ENCODE measurements at regions not wholly inside any gene's neighbourhood (a gene's known extent, or its start where the extent isn't known, plus 50 kb on each side); places are given as distances from the start of the nearest gene placed in this dataset.

DNA sequence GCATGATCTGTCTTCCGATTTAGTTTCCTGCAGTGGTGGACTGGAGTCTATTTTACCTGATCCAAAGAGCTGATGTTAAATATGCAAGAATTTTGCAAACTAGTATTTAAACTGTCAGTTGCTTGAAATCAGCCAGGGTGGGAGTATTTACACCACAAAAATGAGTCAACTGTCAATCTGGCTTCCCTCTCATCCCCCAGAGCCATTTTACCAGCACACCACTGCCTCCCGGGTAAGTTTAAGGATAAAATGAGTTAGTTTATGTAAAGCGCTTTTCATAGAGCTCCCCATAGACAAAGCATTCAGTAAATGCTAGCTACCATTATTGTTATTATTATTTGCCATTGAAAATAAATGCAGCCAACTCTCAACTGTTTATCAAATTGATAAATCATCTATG is 106.3 kb upstream of the FRMD6 start:
- ATAC-seq (no peak), DNase-seq (ENCODE audit: low spot score) (no peak), FAIRE-seq (no peak)
- no peaks in the 10 kb centered on the region for H3K36me3 ChIP-seq (replicated peaks in 1 of 2; ENCODE audit: control insufficient read depth in 1 of 2, insufficient read depth in 2 of 2, low read length in 2 of 2)
- whole genome bisulfite sequencing (ENCODE audit: low lambda C conversion rate), result 59% methylated on average over 3 of the region's 3 CpGs
- no TSS peak for BruUV-seq (replicated peaks)
- H3K4me3 ChIP-seq (replicated peaks in 1 of 3; ENCODE audit: insufficient read depth in 1 of 3, low read depth in 2 of 3, low read length in 3 of 3), result no peak overlapping the region
- no peaks in the 10 kb centered on the region for H3K4me1 ChIP-seq (ENCODE audit: insufficient read depth, low read length)
- H3K79me2 ChIP-seq (ENCODE audit: insufficient read depth, low read length), result no peaks in the 10 kb centered on the region
- no peak overlapping the region for H3K9ac ChIP-seq (ENCODE audit: insufficient read depth, low read depth, low read length)
- no peak overlapping the region for H3K4me2 ChIP-seq (ENCODE audit: low read depth, low read length)
- H4K20me1 ChIP-seq (ENCODE audit: insufficient read depth, low read length), result no peaks in the 10 kb centered on the region
- H3K9me3 ChIP-seq (ENCODE audit: low read length), result no peaks in the 10 kb centered on the region
- TF ChIP-seq ZNF83 (CRISPR knock-in tag; IDR thresholded peaks at IDR 0.05; ENCODE audit: borderline replicate concordance) (no peak), SP2 (CRISPR knock-in tag; IDR thresholded peaks at IDR 0.05) (no peak), ATM (IDR thresholded peaks at IDR 0.05; ENCODE audit: borderline replicate concordance) (no peak), RCOR2 (CRISPR knock-in tag; IDR thresholded peaks at IDR 0.05) (no peak), CHD4 (IDR thresholded peaks at IDR 0.05; ENCODE audit: borderline replicate concordance, low read length) (no peak)
- H3K27me3 ChIP-seq (ENCODE audit: control insufficient read depth in 1 of 2, insufficient read depth in 2 of 2, low read length in 2 of 2), result no peaks in the 10 kb centered on the region; a peak in 1 of 5 replicates
- no peak overlapping the region for H2AFZ ChIP-seq (ENCODE audit: low read length)
- in situ Hi-C loops (cut with HindIII; ENCODE audit: extremely low pct_ligation_motif_present, low pct_unique_long_range_greater_than_20kb), result no loop called here
- intact Hi-C loops (cut with micrococcal nuclease; ENCODE audit: unreplicated experiment), result no loop called here
- ChIA-PET CTCF (ENCODE audit: low intra/inter-chr PET ratio, low total read pairs) (no interaction called here), POLR2A (no interaction called here)
- H3K27ac ChIP-seq (ENCODE audit: extremely low read length, insufficient read depth, low read length), result no peak overlapping the region

DNA sequence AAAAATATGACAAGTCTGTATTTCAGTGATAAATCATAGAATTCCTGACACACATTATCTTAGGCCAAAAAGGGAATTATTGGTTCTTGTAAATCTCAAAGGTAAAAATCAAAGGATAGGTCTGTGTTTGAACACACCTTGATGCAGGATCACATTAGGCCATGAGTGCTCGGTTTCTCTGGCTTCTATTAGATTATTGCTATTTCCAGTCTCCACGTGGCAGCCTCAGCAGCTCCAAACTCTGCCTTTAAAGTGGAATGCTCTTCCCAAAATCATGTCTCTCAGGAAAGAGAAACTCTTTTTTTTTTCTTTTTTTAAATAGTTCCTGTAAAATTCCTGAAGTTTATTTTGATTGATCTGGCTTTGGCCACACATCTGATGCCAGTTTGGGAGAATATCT is 105.6 kb upstream of the FRMD6 start:
- Histone ChIP-seq H3K9me3 (ENCODE audit: low read length) (no peaks in the 10 kb centered on the region), H3K27ac (ENCODE audit: extremely low read length, insufficient read depth, low read length) (no peak overlapping the region), H3K9ac (ENCODE audit: insufficient read depth, low read depth, low read length) (no peak overlapping the region), H4K20me1 (ENCODE audit: insufficient read depth, low read length) (no peaks in the 10 kb centered on the region), H3K4me3 (replicated peaks in 1 of 3; ENCODE audit: insufficient read depth in 1 of 3, low read depth in 2 of 3, low read length in 3 of 3) (no peak overlapping the region), H2AFZ (ENCODE audit: low read length) (no peak overlapping the region), H3K4me2 (ENCODE audit: low read depth, low read length) (no peak overlapping the region), H3K4me1 (ENCODE audit: insufficient read depth, low read length) (no peaks in the 10 kb centered on the region), H3K79me2 (ENCODE audit: insufficient read depth, low read length) (no peaks in the 10 kb centered on the region), H3K36me3 (replicated peaks in 1 of 2; ENCODE audit: control insufficient read depth in 1 of 2, insufficient read depth in 2 of 2, low read length in 2 of 2) (no peaks in the 10 kb centered on the region), H3K27me3 (ENCODE audit: control insufficient read depth in 1 of 2, insufficient read depth in 2 of 2, low read length in 2 of 2) (no peaks in the 10 kb centered on the region; a peak in 1 of 5 replicates)
- POLR2A ChIA-PET, result no interaction called here
- FAIRE-seq (no peak), DNase-seq (ENCODE audit: low spot score) (no peak), ATAC-seq (no peak)
- intact Hi-C loops (cut with micrococcal nuclease; ENCODE audit: unreplicated experiment) (no loop called here), in situ Hi-C loops (cut with HindIII; ENCODE audit: extremely low pct_ligation_motif_present, low pct_unique_long_range_greater_than_20kb) (no loop called here)
- TF ChIP-seq SIX4 (CRISPR knock-in tag; IDR thresholded peaks at IDR 0.05) (no peak), SAP130 (CRISPR knock-in tag; IDR thresholded peaks at IDR 0.05; ENCODE audit: low read depth) (no peak)
- CTCF ChIA-PET (ENCODE audit: low intra/inter-chr PET ratio, low total read pairs), result no interaction called here
- 7% methylated on average over 2 of the region's 2 CpGs for WGBS (ENCODE audit: low lambda C conversion rate)
- BruUV-seq (replicated peaks), result no TSS peak

Data from HepG2 (cell line).